ENCODE measurements at regions not wholly inside any gene's neighbourhood (a gene's known extent, or its start where the extent isn't known, plus 50 kb on each side); places are given as distances from the start of the nearest gene placed in this dataset.

- FAIRE-seq = no peak
- DNase-seq (ENCODE audit: insufficient read length, low spot score) = no peak
- TF ChIP-seq CTCF (IDR thresholded peaks at IDR 0.05; ENCODE audit: insufficient read depth, missing control alignments) = no peak
These were observed 286.0 kb downstream of the CDK5RAP2 start for GRCh38 chr9:120294003-120294402.

GRCh38 chr9:120292606-120293005 lies 287.4 kb downstream of the CDK5RAP2 start:
- FAIRE-seq = no peak
- TF ChIP-seq CTCF (IDR thresholded peaks at IDR 0.05; ENCODE audit: insufficient read depth, missing control alignments) = no peak
- DNase-seq (ENCODE audit: insufficient read length, low spot score) = no peak

GRCh38 chr9:120291050-120291449 lies 288.9 kb downstream of the CDK5RAP2 start:
- no peak for TF ChIP-seq CTCF (IDR thresholded peaks at IDR 0.05; ENCODE audit: insufficient read depth, missing control alignments)
- no peak for FAIRE-seq
- DNase-seq (ENCODE audit: insufficient read length, low spot score) = no peak

GRCh38 chr9:120289990-120290975 lies 289.7 kb downstream of the CDK5RAP2 start:
- FAIRE-seq = no peak
- TF ChIP-seq CTCF (IDR thresholded peaks at IDR 0.05; ENCODE audit: insufficient read depth, missing control alignments) = no peak

GRCh38 chr9:120289098-120289497 lies 290.9 kb downstream of the CDK5RAP2 start:
- DNase-seq (ENCODE audit: insufficient read length, low spot score) (no peak), FAIRE-seq (no peak)
- TF ChIP-seq CTCF (IDR thresholded peaks at IDR 0.05; ENCODE audit: insufficient read depth, missing control alignments) = no peak

More at GRCh38 chr9:120289990-120290975, 289.7 kb downstream of the CDK5RAP2 start:
- no peak for DNase-seq (ENCODE audit: insufficient read length, low spot score)

- DNase-seq (ENCODE audit: insufficient read length, low spot score) = no peak
- no peak for TF ChIP-seq CTCF (IDR thresholded peaks at IDR 0.05; ENCODE audit: insufficient read depth, missing control alignments)
- FAIRE-seq = no peak
These were observed 293.4 kb downstream of the CDK5RAP2 start for GRCh38 chr9:120286530-120286929.

- no peak for TF ChIP-seq CTCF (IDR thresholded peaks at IDR 0.05; ENCODE audit: insufficient read depth, missing control alignments)
- DNase-seq (ENCODE audit: insufficient read length, low spot score) = no peak
- no peak for FAIRE-seq
These were observed 295.1 kb downstream of the CDK5RAP2 start for GRCh38 chr9:120284821-120285220.

Measured in D721Med (cell line).